Bronchial epithelial cell (primary cell): ENCODE measurements at regions not wholly inside any gene's neighbourhood (a gene's known extent, or its start where the extent isn't known, plus 50 kb on each side); places are given as distances from the start of the nearest gene placed in this dataset.
"Not testable (repeated sequence)": the region's sequence is repeated elsewhere in the genome, so short reads cannot be mapped to it uniquely, and the experiment has no call there.

Source experiments
- DNase-seq: peaks from one replicate; pipeline ENCODE4 v3.0.0-alpha.2; 2010; ENCODE audit warnings: low read depth
- FAIRE-seq: peaks from 2 replicates; lab custom pipeline; 2011; peaks lifted over from hg19 to GRCh38; lab: Jason Lieb, UNC
- H3K27me3 ChIP-seq: 2 replicates; pipeline ENCODE4 v1.5.1; 2011; ENCODE audit warnings: low read length; ENCODE audit not compliant: control insufficient read depth, insufficient read depth
- H3K36me3 ChIP-seq: 2 replicates; pipeline ENCODE4 v1.5.1; 2011; ENCODE audit warnings: low read length; ENCODE audit not compliant: control insufficient read depth, insufficient read depth
- H3K4me3 ChIP-seq: 2 replicates; pipeline ENCODE4 v1.5.1; 2011; ENCODE audit warnings: mild to moderate bottlenecking, low read depth, low read length, control low read depth
- TF ChIP-seq, protein P1 (sequence below): IDR thresholded peaks from 2 replicates; pipeline ENCODE4 v1.5.1; 2011; ENCODE audit warnings: mild to moderate bottlenecking, moderate library complexity, low read length, control low read depth, inconsistent platforms; ENCODE audit not compliant: insufficient read depth, severe bottlenecking

GRCh38 chr7:81402227-81402626 is 367.6 kb downstream of the HGF start:
- no peak for FAIRE-seq
- TF ChIP-seq, protein P1, sequence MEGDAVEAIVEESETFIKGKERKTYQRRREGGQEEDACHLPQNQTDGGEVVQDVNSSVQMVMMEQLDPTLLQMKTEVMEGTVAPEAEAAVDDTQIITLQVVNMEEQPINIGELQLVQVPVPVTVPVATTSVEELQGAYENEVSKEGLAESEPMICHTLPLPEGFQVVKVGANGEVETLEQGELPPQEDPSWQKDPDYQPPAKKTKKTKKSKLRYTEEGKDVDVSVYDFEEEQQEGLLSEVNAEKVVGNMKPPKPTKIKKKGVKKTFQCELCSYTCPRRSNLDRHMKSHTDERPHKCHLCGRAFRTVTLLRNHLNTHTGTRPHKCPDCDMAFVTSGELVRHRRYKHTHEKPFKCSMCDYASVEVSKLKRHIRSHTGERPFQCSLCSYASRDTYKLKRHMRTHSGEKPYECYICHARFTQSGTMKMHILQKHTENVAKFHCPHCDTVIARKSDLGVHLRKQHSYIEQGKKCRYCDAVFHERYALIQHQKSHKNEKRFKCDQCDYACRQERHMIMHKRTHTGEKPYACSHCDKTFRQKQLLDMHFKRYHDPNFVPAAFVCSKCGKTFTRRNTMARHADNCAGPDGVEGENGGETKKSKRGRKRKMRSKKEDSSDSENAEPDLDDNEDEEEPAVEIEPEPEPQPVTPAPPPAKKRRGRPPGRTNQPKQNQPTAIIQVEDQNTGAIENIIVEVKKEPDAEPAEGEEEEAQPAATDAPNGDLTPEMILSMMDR, result no peak
- Histone ChIP-seq H3K4me3 (no peak overlapping the region), H3K36me3 (no peaks in the 10 kb centered on the region), H3K27me3 (no peaks in the 10 kb centered on the region)
- DNase-seq, result no peak

DNA sequence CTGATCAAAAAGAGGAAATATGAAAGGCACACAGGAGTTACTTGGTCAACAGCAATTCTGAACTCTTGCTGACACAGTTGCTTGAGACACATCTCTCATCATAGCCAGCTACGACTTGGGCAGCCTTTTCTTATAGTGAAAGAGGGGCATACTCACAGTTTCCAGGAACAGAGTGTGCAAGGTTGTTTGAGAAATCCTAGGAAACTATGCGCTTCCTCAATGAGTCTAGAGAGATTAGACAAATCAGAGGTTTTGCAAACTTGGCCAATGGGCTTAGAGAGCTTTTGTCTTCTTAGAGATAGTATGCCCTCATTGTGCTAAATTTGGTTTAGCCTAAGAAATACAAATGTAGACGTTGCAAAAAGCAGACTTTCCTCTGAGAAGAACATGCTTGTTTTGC is 370.4 kb downstream of the HGF start:
- Histone ChIP-seq H3K36me3 (no peaks in the 10 kb centered on the region), H3K27me3 (no peaks in the 10 kb centered on the region), H3K4me3 (no peak overlapping the region)
- TF ChIP-seq, protein P1, result no peak
- no peak for FAIRE-seq
- no peak for DNase-seq

GRCh38 chr7:81394029-81394428 is 375.8 kb downstream of the HGF start:
- TF ChIP-seq, protein P1, result no peak
- FAIRE-seq, result no peak
- no peak overlapping the region for H3K4me3 ChIP-seq
- H3K27me3 ChIP-seq, result no peaks in the 10 kb centered on the region
- H3K36me3 ChIP-seq, result no peaks in the 10 kb centered on the region
- no peak for DNase-seq

DNA sequence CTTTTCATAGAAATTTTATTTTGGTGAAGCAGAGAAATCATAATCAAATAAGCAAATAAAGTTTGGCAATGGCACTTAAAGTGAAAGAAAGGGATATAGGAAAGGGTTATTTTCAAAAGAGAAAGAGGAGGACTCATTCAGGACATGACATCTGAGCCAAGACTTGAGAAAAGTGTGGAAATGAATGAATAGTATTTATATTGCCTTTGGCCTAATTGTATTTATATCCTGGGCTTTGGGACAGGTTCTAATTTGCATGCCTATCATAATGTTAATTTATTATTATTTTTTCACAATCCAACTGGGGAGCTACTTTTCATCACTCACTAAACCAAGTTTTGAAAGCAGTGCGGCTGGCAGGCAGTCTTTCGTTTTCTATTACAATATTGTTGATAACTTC is 376.8 kb downstream of the HGF start:
- Histone ChIP-seq H3K36me3 (no peaks in the 10 kb centered on the region), H3K27me3 (no peaks in the 10 kb centered on the region), H3K4me3 (no peak overlapping the region)
- TF ChIP-seq, protein P1, result no peak
- no peak for DNase-seq
- FAIRE-seq, result no peak

- Histone ChIP-seq H3K36me3 (no peaks in the 10 kb centered on the region), H3K4me3 (no peak overlapping the region), H3K27me3 (no peaks in the 10 kb centered on the region)
- no peak for DNase-seq
- no peak for FAIRE-seq
- TF ChIP-seq, protein P1, result no peak
These were observed 384.5 kb downstream of the HGF start for GRCh38 chr7:81385370-81385769.

DNA sequence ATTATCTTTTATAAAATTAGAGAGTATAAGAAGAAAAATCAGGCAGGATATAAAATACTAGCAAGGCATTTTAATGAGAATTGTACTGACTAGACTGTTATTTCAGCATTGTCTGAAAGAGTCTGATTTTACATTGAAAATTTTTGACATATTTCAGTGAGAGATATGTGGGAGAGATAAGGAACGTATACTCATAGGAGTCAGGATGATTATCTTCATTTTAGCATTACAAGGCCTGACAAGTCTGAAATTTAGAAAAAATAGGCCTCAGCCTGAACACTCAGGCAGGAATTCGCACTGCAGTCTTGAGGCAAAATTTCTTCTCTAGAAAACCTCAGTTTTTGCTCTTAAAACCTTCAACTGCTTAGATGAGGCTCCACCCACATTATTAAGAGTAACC is 386.0 kb downstream of the HGF start:
- no peaks in the 10 kb centered on the region for H3K27me3 ChIP-seq
- TF ChIP-seq, protein P1, result no peak
- FAIRE-seq (no peak), DNase-seq (no peak)
- H3K4me3 ChIP-seq, result no peak overlapping the region
- H3K36me3 ChIP-seq, result no peaks in the 10 kb centered on the region

DNA sequence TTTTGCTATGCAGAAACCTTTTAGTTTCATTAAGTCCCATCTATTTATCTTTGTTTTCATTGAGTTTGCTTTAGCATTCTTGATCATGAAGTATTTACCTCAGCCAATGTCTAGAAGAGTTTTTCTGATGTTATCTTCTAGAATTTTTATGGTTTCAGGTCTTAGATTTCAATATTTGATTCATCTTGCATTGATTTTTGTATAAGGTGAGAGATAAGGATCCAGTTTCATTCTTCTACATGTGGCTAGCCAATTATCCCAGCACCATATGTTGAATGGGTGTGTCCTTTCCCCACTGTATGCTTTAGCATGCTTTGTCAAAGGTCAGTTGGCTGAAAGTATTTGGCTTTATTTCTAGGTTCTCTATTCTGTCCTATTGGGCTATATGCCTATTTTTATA is 395.2 kb downstream of the HGF start:
- FAIRE-seq, H3K27me3 ChIP-seq, H3K4me3 ChIP-seq, H3K36me3 ChIP-seq, DNase-seq: not testable (repeated sequence)
